Adrenal gland (tissue), 9 donors: ENCODE measurements at regions not wholly inside any gene's neighbourhood (a gene's known extent, or its start where the extent isn't known, plus 50 kb on each side); places are given as distances from the start of the nearest gene placed in this dataset.

Experiments
- DNase-seq, 7 donors: peaks; one replicate each; pipeline ENCODE4 v3.0.0-alpha.2; 2019 to 2020
- H3K27ac ChIP-seq, 5 donors: fragments of 200-600 bp; sonication (generic) in 4 of 5; 1 replicate in 3 of 5; 2 replicates in 2 of 5; pipeline versions ENCODE4 v1.5.1 to v1.8.0; 2016 to 2020; ENCODE audit warnings: mild to moderate bottlenecking in 1 of 5
- H3K27me3 ChIP-seq: fragments of 200-600 bp; 2 replicates; pipeline ENCODE4 v1.8.0; 2021
- H3K36me3 ChIP-seq, 2 donors: fragments of 200-600 bp; replicated peaks in 1 of 2; 1 replicate in 1 of 2; 2 replicates in 1 of 2; pipeline versions ENCODE4 v1.5.1 to v1.8.0; 2018 to 2022
- H3K4me1 ChIP-seq, 2 donors: fragments of 200-600 bp; replicated peaks in 1 of 2; 1 replicate in 1 of 2; 2 replicates in 1 of 2; pipeline versions ENCODE4 v1.5.1 to v1.8.0; 2018 to 2021
- H3K4me3 ChIP-seq, 4 donors: fragments of 200-600 bp; sonication (generic) in 3 of 4; one replicate each; pipeline ENCODE4 v1.5.1; 2016 to 2018
- H3K9me3 ChIP-seq, 3 donors: fragments of 200-600 bp; sonication (generic) in 1 of 3; replicated peaks in 1 of 3; 1 replicate in 2 of 3; 2 replicates in 1 of 3; pipeline versions ENCODE4 v1.5.1 to v1.8.0; 2016 to 2021
- CTCF ChIP-seq, 6 experiments: fragments of 450-650 bp in 4 of 6; fragments of 200-600 bp in 2 of 6; sonication (generic) in 1 of 6; IDR thresholded peaks; 1 replicate in 5 of 6; 2 replicates in 1 of 6; pipeline versions ENCODE4 v1.5.1 to v1.8.0; 2016 to 2021; ENCODE audit warnings: antibody characterized with exemption in 6 of 6, mild to moderate bottlenecking in 2 of 6, moderate library complexity in 1 of 6
- POLR2A ChIP-seq, 2 donors: fragments of 450-650 bp; IDR thresholded peaks; one replicate each; pipeline ENCODE4 v1.6.1; 2017; ENCODE audit warnings: antibody characterized with exemption in 2 of 2, mild to moderate bottlenecking in 2 of 2, moderate library complexity in 1 of 2
- WGBS, 4 donors: extraction: QIAGEN DNeasy Blood & Tissue Kit in 2 of 4; methylation state at CpG; one replicate each; pipeline versions ENCODE4 v1.1.5 to v1.1.7; 2013 to 2017; 5-methylcytosine and 5-hydroxymethylcytosine counted together
- intact Hi-C, 2 donors: fragments of 100-400 bp; cut with DNase I; formaldehyde crosslinking; loops; one replicate each; pipeline versions ENCODE4 v1.14.1 to v1.15.0; 2022 to 2023
- donor health status: healthy with polysubstance abuse.
- donor health status: Bipolar disorder and iron deficiency.
- donor health status: DM: yes; HTN: yes; CAD: no.
- donor health status: DM: no; HTN: no; CAD: no.
- donor health status: DM: no; HTN: no; CAD: no.

DNA sequence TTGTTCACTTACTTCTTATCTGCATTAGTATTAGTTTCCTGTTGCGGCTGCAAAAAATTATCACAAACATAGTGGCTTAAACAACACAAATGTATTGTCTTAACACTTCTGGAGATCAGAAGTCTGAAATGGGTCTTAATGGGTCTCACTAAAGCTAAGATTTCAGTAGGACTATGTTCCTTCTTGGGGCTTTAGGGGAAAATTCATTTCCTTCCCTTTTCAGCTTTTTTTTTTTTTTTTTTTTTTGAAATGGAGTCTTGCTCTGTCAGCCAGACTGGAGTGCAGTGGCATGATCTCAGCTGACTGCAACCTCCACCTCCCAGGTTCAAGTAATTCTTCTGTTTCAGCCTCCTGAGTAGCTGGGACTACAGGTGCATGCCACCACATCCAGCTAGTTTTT is 78.1 kb upstream of the KLF3 start:
- H3K4me1 ChIP-seq = peaks cover 0 to 8% of the 10 kb centered on the region in 2 donors
- H3K9me3 ChIP-seq = no peaks in the 10 kb centered on the region
- no peaks in the 10 kb centered on the region for H3K27me3 ChIP-seq
- H3K4me3 ChIP-seq = no peak overlapping the region
- intact Hi-C loops = no loop called here
- no peak for DNase-seq
- no peak overlapping the region for H3K27ac ChIP-seq
- TF ChIP-seq CTCF (IDR thresholded peaks at IDR 0.05) (no peak), POLR2A (IDR thresholded peaks at IDR 0.05) (no peak)
- no peaks in the 10 kb centered on the region for H3K36me3 ChIP-seq
- 79 to 95% (median 86%) methylated on average over 1 of the region's 1 CpG for WGBS, 4 donors

DNA sequence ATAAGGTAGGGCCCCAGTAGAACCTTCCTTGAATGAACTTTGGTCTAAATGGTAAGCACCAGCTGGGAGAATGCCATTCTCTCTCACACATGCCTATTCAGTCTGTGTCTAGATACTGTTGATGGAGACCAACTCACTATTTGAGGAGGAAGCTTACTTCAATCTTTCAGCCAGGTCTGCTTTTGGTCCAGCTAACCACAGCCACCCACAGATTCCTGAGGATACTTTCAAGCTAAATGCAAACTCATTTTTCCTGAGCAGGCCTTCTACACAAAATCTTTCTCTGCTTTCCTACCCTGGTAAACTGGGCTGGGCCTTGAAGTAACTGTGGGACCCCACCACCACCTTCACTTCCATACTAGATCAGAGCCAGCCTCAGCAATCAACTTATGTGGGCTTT is 76.9 kb upstream of the KLF3 start:
- no peak overlapping the region for H3K4me3 ChIP-seq
- no peak overlapping the region for H3K27ac ChIP-seq
- no peaks in the 10 kb centered on the region for H3K9me3 ChIP-seq
- intact Hi-C loops = no loop called here
- no peaks in the 10 kb centered on the region for H3K36me3 ChIP-seq
- no peak for DNase-seq
- H3K4me1 ChIP-seq = peaks cover 0 to 1% of the 10 kb centered on the region in 2 donors
- TF ChIP-seq CTCF (IDR thresholded peaks at IDR 0.05) = no peak
- TF ChIP-seq POLR2A (IDR thresholded peaks at IDR 0.05) = no peak
- no peaks in the 10 kb centered on the region for H3K27me3 ChIP-seq

DNA sequence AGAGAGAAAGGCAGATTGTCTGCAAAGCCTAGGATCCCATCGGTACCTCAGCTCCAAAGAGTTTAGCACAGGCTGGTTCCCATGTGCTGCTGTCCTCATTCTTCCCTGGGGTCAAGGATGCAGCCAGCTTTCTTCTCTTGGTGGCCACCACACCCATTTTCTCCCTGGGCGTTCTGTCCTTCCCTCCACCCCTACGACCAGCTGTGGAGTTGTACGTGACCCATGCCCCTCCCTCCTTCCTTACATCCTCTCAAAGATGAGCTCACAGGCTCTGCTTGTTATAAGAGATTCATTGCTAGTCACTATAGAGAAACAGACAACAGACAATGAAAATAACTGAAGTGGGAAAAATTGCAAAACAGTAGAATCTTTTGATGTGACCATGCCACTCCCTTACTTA is 74.0 kb upstream of the KLF3 start:
- intact Hi-C loops = no loop called here
- H3K36me3 ChIP-seq = no peaks in the 10 kb centered on the region
- no peak for DNase-seq
- no peaks in the 10 kb centered on the region for H3K27me3 ChIP-seq
- no peak for TF ChIP-seq CTCF (IDR thresholded peaks at IDR 0.05)
- TF ChIP-seq POLR2A (IDR thresholded peaks at IDR 0.05) = no peak
- H3K4me3 ChIP-seq = no peak overlapping the region
- H3K4me1 ChIP-seq = no peaks in the 10 kb centered on the region
- H3K27ac ChIP-seq = no peak overlapping the region
- H3K9me3 ChIP-seq = no peaks in the 10 kb centered on the region
- WGBS, 4 donors = 64 to 76% (median 66%) methylated on average over 4 of the region's 4 CpGs

GRCh38 chr4:38591617-38592337 is 72.2 kb upstream of the KLF3 start:
- TF ChIP-seq POLR2A (IDR thresholded peaks at IDR 0.05) (no peak), CTCF (IDR thresholded peaks at IDR 0.05) (no peak)
- no peaks in the 10 kb centered on the region for H3K36me3 ChIP-seq
- intact Hi-C loops = no loop called here
- WGBS, 4 donors = 73 to 89% (median 76%) methylated on average over 10 of the region's 10 CpGs
- no peak for DNase-seq
- no peak overlapping the region for H3K4me3 ChIP-seq
- H3K4me1 ChIP-seq = no peaks in the 10 kb centered on the region
- no peaks in the 10 kb centered on the region for H3K9me3 ChIP-seq
- H3K27ac ChIP-seq = no peak overlapping the region
- H3K27me3 ChIP-seq = no peaks in the 10 kb centered on the region
